ENCODE measurements at regions not wholly inside any gene's neighbourhood (a gene's known extent, or its start where the extent isn't known, plus 50 kb on each side); places are given as distances from the start of the nearest gene placed in this dataset.

- BruUV-seq (replicated peaks) = no TSS peak
- Histone ChIP-seq H3K27ac (ENCODE audit: low read length) (no peak overlapping the region), H3K36me3 (ENCODE audit: control insufficient read depth, insufficient read depth, low read length) (no peaks in the 10 kb centered on the region), H3K4me3 (ENCODE audit: low read depth in 2 of 2, low read length in 2 of 2) (no peak overlapping the region), H3K27me3 (ENCODE audit: control insufficient read depth, insufficient read depth, low read length) (peaks cover 6% of the 10 kb centered on the region), H3K9me3 (ENCODE audit: control insufficient read depth, insufficient read depth, low read depth, low read length) (no peaks in the 10 kb centered on the region), H3K4me1 (ENCODE audit: control insufficient read depth, insufficient read depth, low read length) (no peaks in the 10 kb centered on the region)
- TF ChIP-seq, protein P1, sequence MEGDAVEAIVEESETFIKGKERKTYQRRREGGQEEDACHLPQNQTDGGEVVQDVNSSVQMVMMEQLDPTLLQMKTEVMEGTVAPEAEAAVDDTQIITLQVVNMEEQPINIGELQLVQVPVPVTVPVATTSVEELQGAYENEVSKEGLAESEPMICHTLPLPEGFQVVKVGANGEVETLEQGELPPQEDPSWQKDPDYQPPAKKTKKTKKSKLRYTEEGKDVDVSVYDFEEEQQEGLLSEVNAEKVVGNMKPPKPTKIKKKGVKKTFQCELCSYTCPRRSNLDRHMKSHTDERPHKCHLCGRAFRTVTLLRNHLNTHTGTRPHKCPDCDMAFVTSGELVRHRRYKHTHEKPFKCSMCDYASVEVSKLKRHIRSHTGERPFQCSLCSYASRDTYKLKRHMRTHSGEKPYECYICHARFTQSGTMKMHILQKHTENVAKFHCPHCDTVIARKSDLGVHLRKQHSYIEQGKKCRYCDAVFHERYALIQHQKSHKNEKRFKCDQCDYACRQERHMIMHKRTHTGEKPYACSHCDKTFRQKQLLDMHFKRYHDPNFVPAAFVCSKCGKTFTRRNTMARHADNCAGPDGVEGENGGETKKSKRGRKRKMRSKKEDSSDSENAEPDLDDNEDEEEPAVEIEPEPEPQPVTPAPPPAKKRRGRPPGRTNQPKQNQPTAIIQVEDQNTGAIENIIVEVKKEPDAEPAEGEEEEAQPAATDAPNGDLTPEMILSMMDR (IDR thresholded peaks at IDR 0.05) = no peak
- TF ChIP-seq SIN3A (IDR thresholded peaks at IDR 0.05; ENCODE audit: borderline replicate concordance, insufficient read depth, low read depth, low read length) (no peak), TCF7L2 (IDR thresholded peaks at IDR 0.05; ENCODE audit: low read depth, low read length) (no peak), POLR2AphosphoS5 (IDR thresholded peaks at IDR 0.05; ENCODE audit: low read depth, low read length) (no peak)
- TF ChIP-seq, protein P2, sequence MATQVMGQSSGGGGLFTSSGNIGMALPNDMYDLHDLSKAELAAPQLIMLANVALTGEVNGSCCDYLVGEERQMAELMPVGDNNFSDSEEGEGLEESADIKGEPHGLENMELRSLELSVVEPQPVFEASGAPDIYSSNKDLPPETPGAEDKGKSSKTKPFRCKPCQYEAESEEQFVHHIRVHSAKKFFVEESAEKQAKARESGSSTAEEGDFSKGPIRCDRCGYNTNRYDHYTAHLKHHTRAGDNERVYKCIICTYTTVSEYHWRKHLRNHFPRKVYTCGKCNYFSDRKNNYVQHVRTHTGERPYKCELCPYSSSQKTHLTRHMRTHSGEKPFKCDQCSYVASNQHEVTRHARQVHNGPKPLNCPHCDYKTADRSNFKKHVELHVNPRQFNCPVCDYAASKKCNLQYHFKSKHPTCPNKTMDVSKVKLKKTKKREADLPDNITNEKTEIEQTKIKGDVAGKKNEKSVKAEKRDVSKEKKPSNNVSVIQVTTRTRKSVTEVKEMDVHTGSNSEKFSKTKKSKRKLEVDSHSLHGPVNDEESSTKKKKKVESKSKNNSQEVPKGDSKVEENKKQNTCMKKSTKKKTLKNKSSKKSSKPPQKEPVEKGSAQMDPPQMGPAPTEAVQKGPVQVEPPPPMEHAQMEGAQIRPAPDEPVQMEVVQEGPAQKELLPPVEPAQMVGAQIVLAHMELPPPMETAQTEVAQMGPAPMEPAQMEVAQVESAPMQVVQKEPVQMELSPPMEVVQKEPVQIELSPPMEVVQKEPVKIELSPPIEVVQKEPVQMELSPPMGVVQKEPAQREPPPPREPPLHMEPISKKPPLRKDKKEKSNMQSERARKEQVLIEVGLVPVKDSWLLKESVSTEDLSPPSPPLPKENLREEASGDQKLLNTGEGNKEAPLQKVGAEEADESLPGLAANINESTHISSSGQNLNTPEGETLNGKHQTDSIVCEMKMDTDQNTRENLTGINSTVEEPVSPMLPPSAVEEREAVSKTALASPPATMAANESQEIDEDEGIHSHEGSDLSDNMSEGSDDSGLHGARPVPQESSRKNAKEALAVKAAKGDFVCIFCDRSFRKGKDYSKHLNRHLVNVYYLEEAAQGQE (IDR thresholded peaks at IDR 0.05; ENCODE audit: insufficient read depth in 1 of 2, low read depth in 2 of 2, low read length in 1 of 2) = no peak
- intact Hi-C loops (cut with micrococcal nuclease; ENCODE audit: unreplicated experiment) (no loop called here), in situ Hi-C loops (cut with HindIII; ENCODE audit: low pct_unique_long_range_greater_than_20kb, low sequenced_read_pairs) (no loop called here)
- no peak for ATAC-seq
- DNase-seq (ENCODE audit: low read depth, low spot score) = no peak
- ChIA-PET CTCF (no interaction called here), POLR2A (no interaction called here)
These were observed 205.3 kb upstream of the HABP2 start for GRCh38 chr10:113347508-113347907.

GRCh38 chr10:113348694-113349093, 204.2 kb upstream of the HABP2 start:
- BruUV-seq (replicated peaks) = no TSS peak
- TF ChIP-seq TCF7L2 (IDR thresholded peaks at IDR 0.05; ENCODE audit: low read depth, low read length) (no peak), POLR2AphosphoS5 (IDR thresholded peaks at IDR 0.05; ENCODE audit: low read depth, low read length) (no peak), SIN3A (IDR thresholded peaks at IDR 0.05; ENCODE audit: borderline replicate concordance, insufficient read depth, low read depth, low read length) (no peak)
- TF ChIP-seq, protein P2 (IDR thresholded peaks at IDR 0.05; ENCODE audit: insufficient read depth in 1 of 2, low read depth in 2 of 2, low read length in 1 of 2) = no peak
- TF ChIP-seq, protein P1 (IDR thresholded peaks at IDR 0.05) = no peak
- CTCF ChIA-PET = interaction anchor here (0.5 kb wide), 1 partner anchor 204 kb away, joined by 5 read pairs; no protein-coding TSS in a partner anchor
- POLR2A ChIA-PET = no interaction called here
- intact Hi-C loops (cut with micrococcal nuclease; ENCODE audit: unreplicated experiment) = no loop called here
- ATAC-seq = no peak
- DNase-seq (ENCODE audit: low read depth, low spot score) = no peak
- Histone ChIP-seq H3K27ac (ENCODE audit: low read length) (no peak overlapping the region), H3K27me3 (ENCODE audit: control insufficient read depth, insufficient read depth, low read length) (peaks cover 6% of the 10 kb centered on the region), H3K4me1 (ENCODE audit: control insufficient read depth, insufficient read depth, low read length) (no peaks in the 10 kb centered on the region), H3K9me3 (ENCODE audit: control insufficient read depth, insufficient read depth, low read depth, low read length) (no peaks in the 10 kb centered on the region), H3K36me3 (ENCODE audit: control insufficient read depth, insufficient read depth, low read length) (no peaks in the 10 kb centered on the region), H3K4me3 (ENCODE audit: low read depth in 2 of 2, low read length in 2 of 2) (no peak overlapping the region)
- in situ Hi-C loops (cut with HindIII; ENCODE audit: low pct_unique_long_range_greater_than_20kb, low sequenced_read_pairs) = no loop called here
